H1 (cell line): ENCODE measurements at regions not wholly inside any gene's neighbourhood (a gene's known extent, or its start where the extent isn't known, plus 50 kb on each side); places are given as distances from the start of the nearest gene placed in this dataset.

Experiments used
- CTCF ChIP-seq, 3 experiments: IDR thresholded peaks; 1 replicate in 2 of 3; 2 replicates in 1 of 3; pipeline versions ENCODE4 v1.5.1 to v1.6.1; 2011; ENCODE audit warnings: low read length in 3 of 3, mild to moderate bottlenecking in 3 of 3, inconsistent platforms in 2 of 3, low read depth in 1 of 3, moderate library complexity in 1 of 3; ENCODE audit not compliant: insufficient read depth in 1 of 3; ENCODE audit errors: control extremely low read depth in 1 of 3

- no peak for TF ChIP-seq CTCF (IDR thresholded peaks at IDR 0.05; ENCODE audit: control extremely low read depth in 1 of 3, insufficient read depth in 1 of 3, low read depth in 1 of 3, low read length in 3 of 3)
Observed at GRCh38 chr1:112841825-112842224, 114.2 kb downstream of the SLC16A1 start (continued).
